ENCODE measurements at regions not wholly inside any gene's neighbourhood (a gene's known extent, or its start where the extent isn't known, plus 50 kb on each side); places are given as distances from the start of the nearest gene placed in this dataset.
A peak's percentile ranks its signal among the peaks of the same experiment; 100 is the strongest.

- DNase-seq: no peak
- no peak overlapping the region for H3K27ac ChIP-seq
These were observed 239.2 kb upstream of the MAF start for GRCh38 chr16:79839466-79840341.

GRCh38 chr16:79838496-79839259 lies 238.1 kb upstream of the MAF start:
- TF ChIP-seq CTCF (IDR thresholded peaks at IDR 0.05): no peak
- Histone ChIP-seq H3K27me3 (ENCODE audit: insufficient read depth in 3 of 3, low read length in 2 of 3) (peaks cover 0 to 2% (median 0%) of the 10 kb centered on the region in 3 donors), H3K4me3 (peak overlapping the region; percentile 32), H3K4me1 (no peaks in the 10 kb centered on the region), H3K9me3 (no peaks in the 10 kb centered on the region), H3K27ac (no peak overlapping the region), H3K36me3 (ENCODE audit: insufficient read depth in 1 of 2, low read depth in 1 of 2) (no peaks in the 10 kb centered on the region)
- DNase-seq (no peak), ATAC-seq (no peak)
- 43 to 49% (median 45%) methylated on average over 19 of the region's 19 CpGs for WGBS, 3 donors
- intact Hi-C loops (cut with DNase I): no loop called here

More at GRCh38 chr16:79839466-79840341, 239.2 kb upstream of the MAF start:
- intact Hi-C loops (cut with DNase I): no loop called here
- Histone ChIP-seq H3K9me3 (no peaks in the 10 kb centered on the region), H3K36me3 (ENCODE audit: insufficient read depth in 1 of 2, low read depth in 1 of 2) (no peaks in the 10 kb centered on the region), H3K4me1 (no peaks in the 10 kb centered on the region), H3K4me3 (no peak overlapping the region), H3K27me3 (ENCODE audit: insufficient read depth in 3 of 3, low read length in 2 of 3) (peaks cover 0 to 2% (median 0%) of the 10 kb centered on the region in 3 donors)
- 64 to 69% (median 64%) methylated on average over 14 of the region's 14 CpGs for WGBS, 3 donors
- TF ChIP-seq CTCF (IDR thresholded peaks at IDR 0.05): no peak
- no peak for ATAC-seq

GRCh38 chr16:79836144-79836543 lies 235.6 kb upstream of the MAF start:
- intact Hi-C loops (cut with DNase I): no loop called here

GRCh38 chr16:79835194-79835593 lies 234.7 kb upstream of the MAF start:
- H3K27ac ChIP-seq: no peak overlapping the region
- TF ChIP-seq CTCF (IDR thresholded peaks at IDR 0.05): no peak
- 82 to 86% (median 86%) methylated on average over 7 of the region's 7 CpGs for WGBS, 3 donors
- H3K4me1 ChIP-seq: no peaks in the 10 kb centered on the region
- ATAC-seq (no peak), DNase-seq (no peak)
- H3K4me3 ChIP-seq: no peak overlapping the region
- H3K27me3 ChIP-seq (ENCODE audit: insufficient read depth in 3 of 3, low read length in 2 of 3): peaks cover 0 to 2% (median 0%) of the 10 kb centered on the region in 3 donors
- H3K9me3 ChIP-seq: no peaks in the 10 kb centered on the region
- H3K36me3 ChIP-seq (ENCODE audit: insufficient read depth in 1 of 2, low read depth in 1 of 2): no peaks in the 10 kb centered on the region
- intact Hi-C loops (cut with DNase I): no loop called here

More at GRCh38 chr16:79836144-79836543, 235.6 kb upstream of the MAF start:
- Histone ChIP-seq H3K9me3 (no peaks in the 10 kb centered on the region), H3K4me1 (no peaks in the 10 kb centered on the region), H3K4me3 (no peak overlapping the region), H3K27ac (no peak overlapping the region), H3K36me3 (ENCODE audit: insufficient read depth in 1 of 2, low read depth in 1 of 2) (no peaks in the 10 kb centered on the region), H3K27me3 (ENCODE audit: insufficient read depth in 3 of 3, low read length in 2 of 3) (peaks cover 0 to 2% (median 0%) of the 10 kb centered on the region in 3 donors)
- TF ChIP-seq CTCF (IDR thresholded peaks at IDR 0.05): no peak
- WGBS, 3 donors: 86 to 92% (median 89%) methylated on average over 2 of the region's 2 CpGs
- no peak for ATAC-seq
- DNase-seq: no peak
